Left lung (tissue), 4 donors: ENCODE measurements at regions not wholly inside any gene's neighbourhood (a gene's known extent, or its start where the extent isn't known, plus 50 kb on each side); places are given as distances from the start of the nearest gene placed in this dataset.

ENCODE experiments used
- ATAC-seq: fragments of 200-7000 bp; cut with Tn5 transposase; one replicate; pipeline ENCODE4 v1.9.1; 2020; ENCODE audit warnings: moderate library complexity
- DNase-seq, 4 donors: peaks; one replicate each; pipeline ENCODE4 v3.0.0-alpha.2; 2013 to 2020
- H3K27ac ChIP-seq, 2 donors: fragments of 200-600 bp; sonication (generic) in 1 of 2; one replicate each; pipeline versions ENCODE4 v1.5.0 to v1.8.0; 2020 to 2021
- H3K27me3 ChIP-seq, 2 donors: fragments of 200-600 bp; sonication (generic) in 1 of 2; one replicate each; pipeline versions ENCODE4 v1.5.0 to v1.8.0; 2020 to 2021
- H3K36me3 ChIP-seq, 2 donors: fragments of 200-600 bp; sonication (generic) in 1 of 2; one replicate each; pipeline versions ENCODE4 v1.5.0 to v1.8.0; 2020 to 2021
- H3K4me1 ChIP-seq, 2 donors: fragments of 200-600 bp; one replicate each; pipeline ENCODE4 v1.8.0; 2021
- H3K4me3 ChIP-seq, 2 donors: fragments of 200-600 bp; sonication (generic) in 1 of 2; one replicate each; pipeline versions ENCODE4 v1.5.0 to v1.8.0; 2020 to 2021; ENCODE audit warnings: mild to moderate bottlenecking in 1 of 2
- H3K9me3 ChIP-seq, 2 donors: fragments of 200-600 bp; sonication (generic) in 1 of 2; one replicate each; pipeline versions ENCODE4 v1.5.0 to v1.8.0; 2020 to 2021
- intact Hi-C, 2 donors: fragments of 100-400 bp; cut with DNase I; formaldehyde crosslinking; loops; one replicate each; pipeline versions ENCODE4 v1.11.2 to v1.14.2; 2022
- TF ChIP-seq, protein P1 (sequence below), 2 donors: fragments of 200-600 bp; sonication (generic) in 1 of 2; IDR thresholded peaks; one replicate each; pipeline versions ENCODE4 v1.5.0 to v1.8.0; 2021; ENCODE audit warnings: antibody characterized with exemption in 2 of 2
- donor health status: DM: no; HTN: yes; CAD: no.
- donor health status: DM: no; HTN: no; CAD: no.

- Histone ChIP-seq H3K36me3 (no peaks in the 10 kb centered on the region), H3K27me3 (no peaks in the 10 kb centered on the region), H3K27ac (no peak overlapping the region), H3K4me1 (no peaks in the 10 kb centered on the region), H3K9me3 (no peaks in the 10 kb centered on the region), H3K4me3 (no peak overlapping the region)
- DNase-seq, result no peak
- TF ChIP-seq, protein P1, sequence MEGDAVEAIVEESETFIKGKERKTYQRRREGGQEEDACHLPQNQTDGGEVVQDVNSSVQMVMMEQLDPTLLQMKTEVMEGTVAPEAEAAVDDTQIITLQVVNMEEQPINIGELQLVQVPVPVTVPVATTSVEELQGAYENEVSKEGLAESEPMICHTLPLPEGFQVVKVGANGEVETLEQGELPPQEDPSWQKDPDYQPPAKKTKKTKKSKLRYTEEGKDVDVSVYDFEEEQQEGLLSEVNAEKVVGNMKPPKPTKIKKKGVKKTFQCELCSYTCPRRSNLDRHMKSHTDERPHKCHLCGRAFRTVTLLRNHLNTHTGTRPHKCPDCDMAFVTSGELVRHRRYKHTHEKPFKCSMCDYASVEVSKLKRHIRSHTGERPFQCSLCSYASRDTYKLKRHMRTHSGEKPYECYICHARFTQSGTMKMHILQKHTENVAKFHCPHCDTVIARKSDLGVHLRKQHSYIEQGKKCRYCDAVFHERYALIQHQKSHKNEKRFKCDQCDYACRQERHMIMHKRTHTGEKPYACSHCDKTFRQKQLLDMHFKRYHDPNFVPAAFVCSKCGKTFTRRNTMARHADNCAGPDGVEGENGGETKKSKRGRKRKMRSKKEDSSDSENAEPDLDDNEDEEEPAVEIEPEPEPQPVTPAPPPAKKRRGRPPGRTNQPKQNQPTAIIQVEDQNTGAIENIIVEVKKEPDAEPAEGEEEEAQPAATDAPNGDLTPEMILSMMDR (IDR thresholded peaks at IDR 0.05), result no peak
- intact Hi-C loops, result no loop called here
- ATAC-seq, result no peak
Measured at GRCh38 chr4:28787947-28788346, 1927.3 kb downstream of the STIM2 start.

DNA sequence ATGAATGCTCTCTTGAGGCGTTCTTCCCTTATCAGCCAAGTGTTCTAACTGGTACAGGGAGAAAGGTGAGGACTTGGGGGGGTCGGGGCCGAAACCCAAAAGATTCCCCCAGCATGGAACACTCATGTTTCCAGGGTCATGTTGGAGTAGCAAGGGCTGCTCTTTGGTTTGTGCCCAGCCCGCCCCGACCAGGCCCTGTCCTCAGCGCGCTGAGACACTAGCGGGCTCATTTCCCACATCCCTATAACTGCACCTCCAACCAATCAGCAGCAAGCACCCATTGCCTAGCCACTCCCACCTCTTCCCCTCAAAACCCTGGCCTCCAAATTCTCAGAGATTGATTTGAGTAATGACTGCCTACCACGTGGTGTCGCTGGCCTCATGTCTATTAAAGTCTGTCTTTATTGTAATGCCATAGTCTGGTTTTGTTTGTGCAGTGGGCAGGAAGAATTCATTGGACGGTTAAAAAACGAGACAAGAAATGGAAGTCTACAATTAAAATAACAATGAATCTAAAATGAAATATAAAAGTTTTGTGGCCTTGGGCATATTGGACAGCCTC, 1928.4 kb downstream of the STIM2 start:
- H3K4me3 ChIP-seq, result no peak overlapping the region
- no peaks in the 10 kb centered on the region for H3K36me3 ChIP-seq
- H3K27ac ChIP-seq, result no peak overlapping the region
- no peaks in the 10 kb centered on the region for H3K27me3 ChIP-seq
- peak in 1 of 4 donors; percentile 28 for DNase-seq
- ATAC-seq, result no peak
- TF ChIP-seq, protein P1 (IDR thresholded peaks at IDR 0.05), result no peak
- H3K4me1 ChIP-seq, result no peaks in the 10 kb centered on the region
- intact Hi-C loops, result no loop called here
- no peaks in the 10 kb centered on the region for H3K9me3 ChIP-seq

GRCh38 chr4:28792917-28793597, 1927.1 kb upstream of the PCDH7 start:
- Histone ChIP-seq H3K4me3 (no peak overlapping the region), H3K4me1 (no peaks in the 10 kb centered on the region), H3K27ac (no peak overlapping the region), H3K9me3 (no peaks in the 10 kb centered on the region), H3K36me3 (no peaks in the 10 kb centered on the region), H3K27me3 (no peaks in the 10 kb centered on the region)
- intact Hi-C loops, result no loop called here
- TF ChIP-seq, protein P1 (IDR thresholded peaks at IDR 0.05), result no peak
- no peak for DNase-seq
- no peak for ATAC-seq

- intact Hi-C loops, result no loop called here
- Histone ChIP-seq H3K4me3 (no peak overlapping the region), H3K4me1 (no peaks in the 10 kb centered on the region), H3K36me3 (no peaks in the 10 kb centered on the region), H3K9me3 (no peaks in the 10 kb centered on the region), H3K27ac (no peak overlapping the region), H3K27me3 (no peaks in the 10 kb centered on the region)
- TF ChIP-seq, protein P1 (IDR thresholded peaks at IDR 0.05), result no peak
- no peak for ATAC-seq
- DNase-seq, result no peak
Measured at GRCh38 chr4:28799696-28800095, 1920.5 kb upstream of the PCDH7 start.

DNA sequence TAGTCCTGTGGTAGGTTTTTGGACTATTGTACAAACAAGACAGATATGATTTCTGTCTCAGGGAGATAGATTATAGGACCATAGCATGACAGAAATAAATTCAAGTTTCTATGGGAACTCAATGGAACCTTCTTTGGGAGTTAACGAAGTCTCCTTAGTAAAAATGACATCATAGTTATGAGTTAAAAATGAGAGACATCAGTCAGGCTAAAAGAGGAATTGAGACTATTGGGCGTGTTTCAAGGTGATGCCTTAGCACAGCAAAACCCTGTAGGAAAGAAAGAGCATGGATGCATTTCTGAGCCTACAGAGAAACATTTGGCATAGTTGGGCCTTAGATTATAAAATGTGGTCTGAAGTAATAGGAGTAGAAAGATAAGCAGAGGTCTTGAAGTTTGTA, 1909.1 kb upstream of the PCDH7 start:
- H3K4me1 ChIP-seq, result no peaks in the 10 kb centered on the region
- DNase-seq, result no peak
- no peak for ATAC-seq
- TF ChIP-seq, protein P1 (IDR thresholded peaks at IDR 0.05), result no peak
- intact Hi-C loops, result no loop called here
- H3K27ac ChIP-seq, result no peak overlapping the region
- no peaks in the 10 kb centered on the region for H3K36me3 ChIP-seq
- no peak overlapping the region for H3K4me3 ChIP-seq
- H3K27me3 ChIP-seq, result no peaks in the 10 kb centered on the region
- H3K9me3 ChIP-seq, result peaks cover 0 to 27% of the 10 kb centered on the region in 2 donors
